GM18909 (cell line): ENCODE measurements at regions not wholly inside any gene's neighbourhood (a gene's known extent, or its start where the extent isn't known, plus 50 kb on each side); places are given as distances from the start of the nearest gene placed in this dataset.

Experiments
- ATAC-seq: cut with Tn5 transposase; IDR thresholded peaks from one replicate; pipeline ENCODE4 v1.9.1; 2021; ENCODE audit warnings: mild to moderate bottlenecking; ENCODE audit not compliant: unreplicated experiment, poor library complexity

- ATAC-seq = no peak
Observed at GRCh38 chr16:86998196-86999001, 318.8 kb downstream of the C16orf95 start.

- no peak for ATAC-seq
Observed at GRCh38 chr16:87000001-87000400, 317.2 kb downstream of the C16orf95 start.

- ATAC-seq = no peak
Observed at GRCh38 chr16:87002717-87003413, 314.3 kb downstream of the C16orf95 start.

- no peak for ATAC-seq
Observed at GRCh38 chr16:87003414-87003755, 313.8 kb downstream of the C16orf95 start.

- no peak for ATAC-seq
Observed at GRCh38 chr16:87006021-87006420, 311.2 kb downstream of the C16orf95 start.

GRCh38 chr16:87006789-87007745 is 310.1 kb downstream of the C16orf95 start:
- ATAC-seq = no peak

- ATAC-seq = no peak
Observed at GRCh38 chr16:87007907-87008306, 309.3 kb downstream of the C16orf95 start.

- ATAC-seq = no peak
Observed at GRCh38 chr16:87008664-87009063, 308.5 kb downstream of the C16orf95 start.

GRCh38 chr16:87012954-87013938 is 303.9 kb downstream of the C16orf95 start:
- ATAC-seq = no peak

- no peak for ATAC-seq
Observed at GRCh38 chr16:87014112-87014511, 303.1 kb downstream of the C16orf95 start.

GRCh38 chr16:87015021-87015420 is 302.2 kb downstream of the C16orf95 start:
- no peak for ATAC-seq

- no peak for ATAC-seq
Observed at GRCh38 chr16:87016046-87017035, 300.9 kb downstream of the C16orf95 start.

GRCh38 chr16:87017371-87018012 is 299.7 kb downstream of the C16orf95 start:
- no peak for ATAC-seq

- no peak for ATAC-seq
Observed at GRCh38 chr16:87025676-87026075, 291.5 kb downstream of the C16orf95 start.

GRCh38 chr16:87027056-87027616 is 290.1 kb downstream of the C16orf95 start:
- ATAC-seq = no peak

GRCh38 chr16:87028481-87029320 is 288.5 kb downstream of the C16orf95 start:
- ATAC-seq = no peak

- no peak for ATAC-seq
Observed at GRCh38 chr16:87032554-87032953, 284.6 kb downstream of the C16orf95 start.
